Peyer's patch (tissue), 4 donors: ENCODE measurements at regions not wholly inside any gene's neighbourhood (a gene's known extent, or its start where the extent isn't known, plus 50 kb on each side); places are given as distances from the start of the nearest gene placed in this dataset.
A peak's percentile ranks its signal among the peaks of the same experiment; 100 is the strongest.

ENCODE experiments used
- DNase-seq, 3 donors: peaks; one replicate each; pipeline ENCODE4 v3.0.0-alpha.2; 2017 to 2019
- H3K27ac ChIP-seq, 4 donors: fragments of 200-600 bp; sonication (generic); one replicate each; pipeline ENCODE4 v1.5.1; 2016 to 2019
- H3K27me3 ChIP-seq, 2 donors: fragments of 200-600 bp; sonication (generic); one replicate each; pipeline ENCODE4 v1.5.1; 2019
- H3K36me3 ChIP-seq, 3 donors: fragments of 200-600 bp; sonication (generic); one replicate each; pipeline ENCODE4 v1.5.1; 2016 to 2019
- H3K4me1 ChIP-seq, 4 donors: fragments of 200-600 bp; sonication (generic); one replicate each; pipeline ENCODE4 v1.5.1; 2016 to 2019
- H3K4me3 ChIP-seq, 4 donors: fragments of 200-600 bp; sonication (generic); 1 replicate in 3 of 4; 2 replicates in 1 of 4; pipeline ENCODE4 v1.5.1; 2016 to 2019; ENCODE audit warnings: mild to moderate bottlenecking in 1 of 4
- H3K9me3 ChIP-seq, 4 donors: fragments of 200-600 bp; sonication (generic); one replicate each; pipeline ENCODE4 v1.5.1; 2016 to 2019; ENCODE audit warnings: mild to moderate bottlenecking in 1 of 4
- POLR2A ChIP-seq, 2 donors: fragments of 450-650 bp; IDR thresholded peaks; one replicate each; pipeline ENCODE4 v1.5.1; 2017; ENCODE audit warnings: antibody characterized with exemption in 2 of 2, mild to moderate bottlenecking in 2 of 2, moderate library complexity in 2 of 2
- TF ChIP-seq, protein P1 (sequence below), 6 experiments: fragments of 450-650 bp in 4 of 6; fragments of 200-600 bp in 2 of 6; sonication (generic) in 1 of 6; IDR thresholded peaks; one replicate each; pipeline ENCODE4 v1.5.1; 2017 to 2019; ENCODE audit warnings: antibody characterized with exemption in 6 of 6, mild to moderate bottlenecking in 3 of 6, moderate library complexity in 1 of 6

DNA sequence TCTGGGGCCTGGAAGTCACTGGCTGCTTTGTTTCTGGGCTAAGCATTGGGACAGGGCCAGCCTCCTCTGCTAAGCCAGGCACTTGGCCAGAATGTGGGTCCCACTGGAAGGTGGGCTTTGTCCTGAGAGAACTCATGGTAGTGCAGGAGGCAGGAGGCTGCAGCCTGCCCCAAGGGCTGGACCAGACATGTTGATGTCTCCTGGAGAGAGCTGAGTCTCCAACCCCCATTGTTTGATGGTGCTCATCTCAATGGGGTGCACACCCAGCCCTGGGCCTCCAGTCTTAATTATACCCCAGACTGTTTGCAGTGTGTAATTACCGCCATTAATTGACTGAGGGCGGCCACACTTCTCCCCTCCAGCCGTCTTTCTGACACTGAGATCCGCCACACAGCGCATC lies 220.5 kb upstream of the PMEPA1 start:
- Histone ChIP-seq H3K9me3 (peaks cover 0 to 11% (median 0%) of the 10 kb centered on the region in 4 donors), H3K4me3 (no peak overlapping the region), H3K36me3 (no peaks in the 10 kb centered on the region), H3K27ac (no peak overlapping the region), H3K4me1 (no peaks in the 10 kb centered on the region), H3K27me3 (no peaks in the 10 kb centered on the region)
- no peak for TF ChIP-seq POLR2A (IDR thresholded peaks at IDR 0.05)
- TF ChIP-seq, protein P1, sequence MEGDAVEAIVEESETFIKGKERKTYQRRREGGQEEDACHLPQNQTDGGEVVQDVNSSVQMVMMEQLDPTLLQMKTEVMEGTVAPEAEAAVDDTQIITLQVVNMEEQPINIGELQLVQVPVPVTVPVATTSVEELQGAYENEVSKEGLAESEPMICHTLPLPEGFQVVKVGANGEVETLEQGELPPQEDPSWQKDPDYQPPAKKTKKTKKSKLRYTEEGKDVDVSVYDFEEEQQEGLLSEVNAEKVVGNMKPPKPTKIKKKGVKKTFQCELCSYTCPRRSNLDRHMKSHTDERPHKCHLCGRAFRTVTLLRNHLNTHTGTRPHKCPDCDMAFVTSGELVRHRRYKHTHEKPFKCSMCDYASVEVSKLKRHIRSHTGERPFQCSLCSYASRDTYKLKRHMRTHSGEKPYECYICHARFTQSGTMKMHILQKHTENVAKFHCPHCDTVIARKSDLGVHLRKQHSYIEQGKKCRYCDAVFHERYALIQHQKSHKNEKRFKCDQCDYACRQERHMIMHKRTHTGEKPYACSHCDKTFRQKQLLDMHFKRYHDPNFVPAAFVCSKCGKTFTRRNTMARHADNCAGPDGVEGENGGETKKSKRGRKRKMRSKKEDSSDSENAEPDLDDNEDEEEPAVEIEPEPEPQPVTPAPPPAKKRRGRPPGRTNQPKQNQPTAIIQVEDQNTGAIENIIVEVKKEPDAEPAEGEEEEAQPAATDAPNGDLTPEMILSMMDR (IDR thresholded peaks at IDR 0.05) = no peak
- DNase-seq = peak in 1 of 3 donors; percentile 28

DNA sequence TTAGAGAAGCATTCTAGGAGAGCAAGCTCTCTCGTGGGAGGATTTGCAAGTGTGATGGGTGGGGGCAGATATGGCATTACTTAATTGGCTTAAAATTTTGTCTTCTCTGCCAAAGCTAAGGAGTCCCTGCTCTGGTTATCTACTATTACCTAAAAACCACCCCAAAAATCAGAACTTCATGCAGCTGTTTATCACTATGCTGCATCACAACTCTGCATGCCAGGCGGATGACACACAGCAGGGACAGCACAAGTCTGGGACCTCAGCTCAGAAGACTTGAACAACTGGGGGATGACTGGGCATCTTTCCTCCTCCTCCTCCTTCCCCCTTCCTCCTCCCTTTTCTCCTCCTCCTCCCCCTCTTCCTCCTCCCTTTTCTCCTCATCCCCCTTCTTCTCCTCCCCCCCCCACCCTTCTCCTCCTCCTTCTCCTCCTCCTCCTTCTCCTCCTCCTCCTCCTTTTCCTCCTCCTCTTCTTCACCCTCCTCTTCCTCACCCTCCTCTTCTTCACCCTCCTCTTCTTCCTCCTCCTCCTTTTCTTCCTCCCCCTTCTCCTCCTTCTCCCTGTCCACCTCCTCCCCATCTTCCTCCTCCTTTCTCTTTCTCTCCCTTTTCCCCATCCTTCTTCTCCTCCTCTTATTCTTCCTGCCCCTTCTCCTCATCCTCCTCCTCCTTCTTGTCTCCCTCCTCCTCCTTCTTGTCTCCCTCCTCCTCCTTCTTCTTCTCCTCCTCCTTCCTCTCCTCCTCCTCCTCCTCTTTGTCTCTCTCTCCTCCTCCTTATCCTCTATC lies 218.6 kb upstream of the PMEPA1 start:
- Histone ChIP-seq H3K36me3 (no peaks in the 10 kb centered on the region), H3K27me3 (no peaks in the 10 kb centered on the region), H3K27ac (no peak overlapping the region), H3K4me3 (no peak overlapping the region), H3K4me1 (no peaks in the 10 kb centered on the region), H3K9me3 (peaks cover 0 to 11% (median 0%) of the 10 kb centered on the region in 4 donors)
- DNase-seq = no peak
- TF ChIP-seq, protein P1 (IDR thresholded peaks at IDR 0.05) = no peak
- no peak for TF ChIP-seq POLR2A (IDR thresholded peaks at IDR 0.05)

- Histone ChIP-seq H3K27me3 (no peaks in the 10 kb centered on the region), H3K4me3 (no peak overlapping the region), H3K4me1 (no peaks in the 10 kb centered on the region), H3K27ac (no peak overlapping the region), H3K9me3 (peaks cover 0 to 11% (median 0%) of the 10 kb centered on the region in 4 donors), H3K36me3 (no peaks in the 10 kb centered on the region)
- no peak for TF ChIP-seq POLR2A (IDR thresholded peaks at IDR 0.05)
- TF ChIP-seq, protein P1 (IDR thresholded peaks at IDR 0.05) = no peak
- DNase-seq = no peak
Measured at GRCh38 chr20:57927376-57927775, 217.6 kb upstream of the PMEPA1 start.

DNA sequence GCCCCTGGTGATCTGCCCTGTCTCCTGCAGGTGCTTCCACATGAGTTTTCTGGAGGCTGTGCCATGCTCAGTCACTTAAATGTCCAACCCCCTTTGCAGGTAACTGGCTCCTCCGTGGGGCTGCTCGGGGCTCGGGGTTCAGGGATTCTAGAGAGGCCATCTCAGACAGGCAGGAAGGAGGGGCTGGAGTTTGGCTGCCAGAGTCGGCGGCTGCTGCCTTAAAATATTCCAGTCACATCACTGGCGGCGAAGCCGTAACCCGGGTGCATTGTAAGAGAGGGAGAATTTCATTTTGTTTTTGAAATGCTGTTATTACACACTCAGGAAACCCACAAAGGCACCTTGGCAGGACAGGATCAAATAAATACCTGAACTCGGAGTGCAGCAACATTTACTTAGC lies 212.9 kb upstream of the PMEPA1 start:
- Histone ChIP-seq H3K27me3 (no peaks in the 10 kb centered on the region), H3K4me1 (peaks cover 0 to 8% (median 0%) of the 10 kb centered on the region in 4 donors), H3K36me3 (no peaks in the 10 kb centered on the region), H3K9me3 (peaks cover 0 to 11% (median 0%) of the 10 kb centered on the region in 4 donors), H3K27ac (no peak overlapping the region), H3K4me3 (no peak overlapping the region)
- DNase-seq = no peak
- no peak for TF ChIP-seq POLR2A (IDR thresholded peaks at IDR 0.05)
- TF ChIP-seq, protein P1 (IDR thresholded peaks at IDR 0.05) = no peak

DNA sequence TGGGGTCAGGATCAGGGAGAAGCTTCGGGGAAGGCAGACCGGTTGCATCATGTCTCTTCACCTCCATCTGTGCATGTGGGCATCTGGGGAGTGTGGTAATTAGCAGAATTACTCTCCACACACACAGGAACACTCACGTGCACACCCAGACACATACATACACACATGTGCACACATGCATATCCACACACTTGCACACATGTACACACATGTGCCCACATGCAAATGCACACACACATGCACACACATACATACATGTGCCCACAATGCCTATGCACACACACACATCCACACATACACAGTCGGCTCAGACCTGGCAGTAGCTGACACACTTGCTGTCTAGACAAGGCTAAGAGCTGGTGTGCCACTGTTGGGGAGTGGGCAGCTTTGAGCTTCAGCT lies 212.3 kb upstream of the PMEPA1 start:
- peaks cover 0 to 8% (median 0%) of the 10 kb centered on the region in 4 donors for H3K4me1 ChIP-seq
- H3K9me3 ChIP-seq = peaks cover 0 to 11% (median 0%) of the 10 kb centered on the region in 4 donors
- no peaks in the 10 kb centered on the region for H3K27me3 ChIP-seq
- H3K27ac ChIP-seq = no peak overlapping the region
- H3K36me3 ChIP-seq = no peaks in the 10 kb centered on the region
- no peak for DNase-seq
- H3K4me3 ChIP-seq = no peak overlapping the region
- no peak for TF ChIP-seq POLR2A (IDR thresholded peaks at IDR 0.05)
- TF ChIP-seq, protein P1 (IDR thresholded peaks at IDR 0.05) = no peak
